SU-DHL-6 (cell line): ENCODE measurements at regions not wholly inside any gene's neighbourhood (a gene's known extent, or its start where the extent isn't known, plus 50 kb on each side); places are given as distances from the start of the nearest gene placed in this dataset.

Experiments
- H2AFZ ChIP-seq: fragments of 200-600 bp; sonication (generic); 2 replicates; pipeline ENCODE4 v1.6.1; 2014; ENCODE audit warnings: low read depth, mild to moderate bottlenecking, moderate library complexity, mixed read lengths, antibody characterized with exemption, low read length; ENCODE audit not compliant: severe bottlenecking
- H3F3A ChIP-seq: fragments of 200-600 bp; shearing (Covaris generic); 2 replicates; pipeline ENCODE4 v1.6.0; 2016; ENCODE audit warnings: antibody characterized with exemption, mild to moderate bottlenecking; ENCODE audit not compliant: insufficient read depth
- H3K27ac ChIP-seq: fragments of 200-600 bp; sonication (generic); 2 replicates; pipeline ENCODE4 v1.5.1; 2016; ENCODE audit warnings: low read depth, mild to moderate bottlenecking, low read length, moderate library complexity, mixed read lengths
- H3K27me3 ChIP-seq: fragments of 200-600 bp; sonication (generic), shearing (Covaris generic); 2 replicates; pipeline ENCODE4 v1.6.0; 2014; ENCODE audit warnings: mild to moderate bottlenecking, low read length
- H3K36me3 ChIP-seq: fragments of 200-600 bp; sonication (generic); 2 replicates; pipeline ENCODE4 v1.6.1; 2014; ENCODE audit warnings: mild to moderate bottlenecking, low read length, mixed read lengths
- H3K4me2 ChIP-seq: fragments of 300-600, 200-600 bp; shearing (Covaris generic), sonication (generic); 2 replicates; pipeline ENCODE4 v1.6.0; 2014; ENCODE audit warnings: low read length, low read depth, mild to moderate bottlenecking; ENCODE audit not compliant: poor library complexity, severe bottlenecking
- H3K4me3 ChIP-seq: fragments of 200-600 bp; sonication (generic); 2 replicates; pipeline ENCODE4 v1.5.1; 2014; ENCODE audit warnings: antibody characterized with exemption, low read length, mild to moderate bottlenecking, mixed read lengths; ENCODE audit not compliant: insufficient read depth, poor library complexity, severe bottlenecking
- H3K79me2 ChIP-seq: fragments of 200-600 bp; sonication (generic); 2 replicates; pipeline ENCODE4 v1.6.1; 2014; ENCODE audit warnings: mild to moderate bottlenecking, low read length, moderate library complexity; ENCODE audit not compliant: insufficient read depth
- H3K9ac ChIP-seq: fragments of 200-600 bp; sonication (generic); 2 replicates; pipeline ENCODE4 v1.7.0; 2014; ENCODE audit warnings: mild to moderate bottlenecking, low read length
- H3K9me2 ChIP-seq: fragments of 200-600 bp; sonication (generic); replicated peaks from 2 replicates; pipeline ENCODE4 v1.6.1; 2014; ENCODE audit warnings: low read length; ENCODE audit not compliant: insufficient read depth
- H3K9me3 ChIP-seq: fragments of 200-600 bp; sonication (generic); 2 replicates; pipeline ENCODE4 v1.6.1; 2014; ENCODE audit warnings: low read length, mixed read lengths; ENCODE audit not compliant: insufficient read depth
- H4K20me1 ChIP-seq: fragments of 200-600 bp; sonication (generic); 2 replicates; pipeline ENCODE4 v1.6.1; 2014; ENCODE audit warnings: low read depth, mild to moderate bottlenecking, antibody characterized with exemption, low read length, moderate library complexity, mixed read lengths
- CTCF ChIP-seq: fragments of 200-600 bp; sonication (generic); IDR thresholded peaks from one replicate; pipeline ENCODE4 v1.5.1; 2017; ENCODE audit warnings: antibody characterized with exemption, mild to moderate bottlenecking, low read length, moderate library complexity; ENCODE audit not compliant: insufficient read depth, poor library complexity, severe bottlenecking
- EZH2phosphoT487 ChIP-seq: fragments of 200-600 bp; sonication (generic), shearing (Covaris generic); conservative IDR thresholded peaks from 2 replicates; pipeline ENCODE4 v1.6.1; 2018; ENCODE audit warnings: mild to moderate bottlenecking, antibody characterized with exemption, low read length, moderate library complexity, mixed read lengths

GRCh38 chr2:41706286-41706685, 341.5 kb upstream of the PKDCC start:
- H2AFZ ChIP-seq: no peak overlapping the region
- no peaks in the 10 kb centered on the region for H3F3A ChIP-seq
- no peaks in the 10 kb centered on the region for H3K79me2 ChIP-seq
- TF ChIP-seq EZH2phosphoT487 (no peak), CTCF (no peak)
- no peak overlapping the region for H3K4me2 ChIP-seq
- H3K27me3 ChIP-seq: no peaks in the 10 kb centered on the region; the same call in 1 of the 2 replicates
- no peaks in the 10 kb centered on the region for H4K20me1 ChIP-seq
- H3K9me2 ChIP-seq: no peaks in the 10 kb centered on the region
- no peak overlapping the region for H3K9ac ChIP-seq
- H3K36me3 ChIP-seq: no peaks in the 10 kb centered on the region
- no peaks in the 10 kb centered on the region for H3K9me3 ChIP-seq
- no peak overlapping the region for H3K4me3 ChIP-seq
- H3K27ac ChIP-seq: no peak overlapping the region

- TF ChIP-seq CTCF (no peak), EZH2phosphoT487 (no peak)
- H3K27me3 ChIP-seq: no peaks in the 10 kb centered on the region; the same call in 1 of the 2 replicates
- no peaks in the 10 kb centered on the region for H3K79me2 ChIP-seq
- H2AFZ ChIP-seq: no peak overlapping the region
- no peaks in the 10 kb centered on the region for H3F3A ChIP-seq
- H3K27ac ChIP-seq: no peak overlapping the region
- no peak overlapping the region for H3K4me2 ChIP-seq
- H3K9ac ChIP-seq: no peak overlapping the region
- H3K9me2 ChIP-seq: no peaks in the 10 kb centered on the region
- H3K4me3 ChIP-seq: no peak overlapping the region
- H3K36me3 ChIP-seq: no peaks in the 10 kb centered on the region
- H3K9me3 ChIP-seq: no peaks in the 10 kb centered on the region
- no peaks in the 10 kb centered on the region for H4K20me1 ChIP-seq
Measured at GRCh38 chr2:41707790-41708451, 339.9 kb upstream of the PKDCC start.

GRCh38 chr2:41709702-41710599, 337.9 kb upstream of the PKDCC start:
- no peak overlapping the region for H2AFZ ChIP-seq

More at GRCh38 chr2:41709702-41710599, 337.9 kb upstream of the PKDCC start:
- Histone ChIP-seq H3F3A (no peaks in the 10 kb centered on the region), H3K79me2 (no peaks in the 10 kb centered on the region), H3K27me3 (no peaks in the 10 kb centered on the region; the same call in 1 of the 2 replicates), H3K36me3 (no peaks in the 10 kb centered on the region), H3K27ac (no peak overlapping the region), H3K4me3 (no peak overlapping the region), H4K20me1 (no peaks in the 10 kb centered on the region), H3K9me3 (no peaks in the 10 kb centered on the region), H3K9ac (no peak overlapping the region), H3K9me2 (no peaks in the 10 kb centered on the region), H3K4me2 (no peak overlapping the region)
- TF ChIP-seq CTCF (no peak), EZH2phosphoT487 (no peak)
